PC-9 (cell line): ENCODE measurements at regions not wholly inside any gene's neighbourhood (a gene's known extent, or its start where the extent isn't known, plus 50 kb on each side); places are given as distances from the start of the nearest gene placed in this dataset.
"Not testable (repeated sequence)": the region's sequence is repeated elsewhere in the genome, so short reads cannot be mapped to it uniquely, and the experiment has no call there.

Experiments
- CTCF ChIP-seq: fragments of 200-600 bp; sonication (generic); conservative IDR thresholded peaks from 2 replicates; pipeline ENCODE4 v1.6.1; 2017; ENCODE audit warnings: mixed run types, antibody characterized with exemption, mild to moderate bottlenecking, moderate library complexity
- EZH2 ChIP-seq: fragments of 200-600 bp; sonication (generic); IDR thresholded peaks from 2 replicates; pipeline ENCODE4 v1.8.0; 2017; ENCODE audit warnings: antibody characterized with exemption, low read depth

- not testable (repeated sequence) for TF ChIP-seq CTCF, EZH2
Measured at GRCh38 chr21:9663914-9664729, 857.3 kb upstream of the TPTE start.
